ENCODE measurements at regions not wholly inside any gene's neighbourhood (a gene's known extent, or its start where the extent isn't known, plus 50 kb on each side); places are given as distances from the start of the nearest gene placed in this dataset.

DNA sequence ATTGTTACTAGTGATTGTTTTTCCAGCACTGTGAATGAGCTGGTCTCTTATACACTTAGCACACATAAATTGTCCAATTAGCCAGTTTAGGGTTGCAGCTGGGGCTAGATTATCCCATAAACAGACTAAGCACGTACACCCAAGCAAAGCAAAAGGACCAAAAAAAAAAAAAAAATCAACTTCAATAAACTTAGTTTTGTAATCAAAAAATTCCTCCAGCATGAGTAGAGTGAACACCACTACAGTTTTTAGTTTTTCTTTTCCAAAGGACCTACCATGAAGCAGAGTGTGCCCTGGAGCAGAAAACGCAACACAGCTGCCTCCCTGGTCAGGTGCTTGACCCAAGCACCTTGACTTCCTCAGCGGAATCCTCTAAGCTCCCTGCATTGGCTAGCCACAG, 249.4 kb upstream of the SLC14A2 start:
- Histone ChIP-seq H3K4me3 (no peak overlapping the region), H3K27me3 (no peaks in the 10 kb centered on the region), H3K9me3 (no peaks in the 10 kb centered on the region), H3K4me1 (peaks cover 5% of the 10 kb centered on the region), H3K27ac (no peak overlapping the region), H3K36me3 (no peaks in the 10 kb centered on the region)
- TF ChIP-seq, protein P1, sequence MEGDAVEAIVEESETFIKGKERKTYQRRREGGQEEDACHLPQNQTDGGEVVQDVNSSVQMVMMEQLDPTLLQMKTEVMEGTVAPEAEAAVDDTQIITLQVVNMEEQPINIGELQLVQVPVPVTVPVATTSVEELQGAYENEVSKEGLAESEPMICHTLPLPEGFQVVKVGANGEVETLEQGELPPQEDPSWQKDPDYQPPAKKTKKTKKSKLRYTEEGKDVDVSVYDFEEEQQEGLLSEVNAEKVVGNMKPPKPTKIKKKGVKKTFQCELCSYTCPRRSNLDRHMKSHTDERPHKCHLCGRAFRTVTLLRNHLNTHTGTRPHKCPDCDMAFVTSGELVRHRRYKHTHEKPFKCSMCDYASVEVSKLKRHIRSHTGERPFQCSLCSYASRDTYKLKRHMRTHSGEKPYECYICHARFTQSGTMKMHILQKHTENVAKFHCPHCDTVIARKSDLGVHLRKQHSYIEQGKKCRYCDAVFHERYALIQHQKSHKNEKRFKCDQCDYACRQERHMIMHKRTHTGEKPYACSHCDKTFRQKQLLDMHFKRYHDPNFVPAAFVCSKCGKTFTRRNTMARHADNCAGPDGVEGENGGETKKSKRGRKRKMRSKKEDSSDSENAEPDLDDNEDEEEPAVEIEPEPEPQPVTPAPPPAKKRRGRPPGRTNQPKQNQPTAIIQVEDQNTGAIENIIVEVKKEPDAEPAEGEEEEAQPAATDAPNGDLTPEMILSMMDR (IDR thresholded peaks at IDR 0.05) = no peak
- TF ChIP-seq POLR2A (IDR thresholded peaks at IDR 0.05) (no peak), EP300 (IDR thresholded peaks at IDR 0.05) (no peak), POLR2AphosphoS5 (IDR thresholded peaks at IDR 0.05) (no peak)
- WGBS = 87% methylated on average over 3 of the region's 3 CpGs
- no peak for DNase-seq (ENCODE audit: low spot score in 2 of 2)

GRCh38 chr18:45370255-45371010, 244.8 kb upstream of the SLC14A2 start:
- Histone ChIP-seq H3K36me3 (no peaks in the 10 kb centered on the region), H3K27ac (no peak overlapping the region), H3K4me3 (no peak overlapping the region), H3K27me3 (no peaks in the 10 kb centered on the region), H3K9me3 (no peaks in the 10 kb centered on the region), H3K4me1 (no peaks in the 10 kb centered on the region)
- TF ChIP-seq POLR2A (IDR thresholded peaks at IDR 0.05) (no peak), POLR2AphosphoS5 (IDR thresholded peaks at IDR 0.05) (no peak), EP300 (IDR thresholded peaks at IDR 0.05) (no peak)
- TF ChIP-seq, protein P1 (IDR thresholded peaks at IDR 0.05) = no peak
- 61% methylated on average over 14 of the region's 14 CpGs for WGBS
- no peak for DNase-seq (ENCODE audit: low spot score in 2 of 2)

GRCh38 chr18:45373286-45373880, 241.9 kb upstream of the SLC14A2 start:
- Histone ChIP-seq H3K27ac (no peak overlapping the region), H3K4me1 (no peaks in the 10 kb centered on the region), H3K27me3 (no peaks in the 10 kb centered on the region), H3K9me3 (no peaks in the 10 kb centered on the region), H3K36me3 (no peaks in the 10 kb centered on the region), H3K4me3 (no peak overlapping the region)
- no peak for DNase-seq (ENCODE audit: low spot score in 2 of 2)
- 68% methylated on average over 3 of the region's 3 CpGs for WGBS
- TF ChIP-seq EP300 (IDR thresholded peaks at IDR 0.05) (no peak), POLR2AphosphoS5 (IDR thresholded peaks at IDR 0.05) (no peak), POLR2A (IDR thresholded peaks at IDR 0.05) (no peak)
- TF ChIP-seq, protein P1 (IDR thresholded peaks at IDR 0.05) = no peak

DNA sequence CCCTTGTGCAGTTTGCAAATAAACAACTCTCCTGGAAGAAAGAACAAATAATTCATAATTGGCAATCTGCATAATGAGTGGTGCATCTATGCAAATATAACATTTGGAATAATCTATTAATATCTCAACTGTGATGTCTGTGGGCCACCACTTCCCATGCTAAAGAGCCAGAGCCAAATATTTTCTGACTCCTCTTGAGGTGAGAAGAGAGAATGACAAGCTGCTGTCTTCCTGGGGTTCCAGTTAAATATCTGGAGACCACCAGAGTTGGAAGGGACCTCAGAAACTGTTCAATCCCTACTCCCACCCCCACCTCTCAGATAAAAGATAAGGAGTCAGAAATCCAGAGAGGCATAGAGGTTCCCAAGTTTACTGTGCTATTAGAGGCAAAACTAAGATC, 241.0 kb upstream of the SLC14A2 start:
- Histone ChIP-seq H3K36me3 (no peaks in the 10 kb centered on the region), H3K27me3 (no peaks in the 10 kb centered on the region), H3K27ac (no peak overlapping the region), H3K4me1 (no peaks in the 10 kb centered on the region), H3K4me3 (no peak overlapping the region), H3K9me3 (no peaks in the 10 kb centered on the region)
- TF ChIP-seq, protein P1 (IDR thresholded peaks at IDR 0.05) = no peak
- TF ChIP-seq EP300 (IDR thresholded peaks at IDR 0.05) (no peak), POLR2AphosphoS5 (IDR thresholded peaks at IDR 0.05) (no peak), POLR2A (IDR thresholded peaks at IDR 0.05) (no peak)
- DNase-seq (ENCODE audit: low spot score in 2 of 2) = no peak

DNA sequence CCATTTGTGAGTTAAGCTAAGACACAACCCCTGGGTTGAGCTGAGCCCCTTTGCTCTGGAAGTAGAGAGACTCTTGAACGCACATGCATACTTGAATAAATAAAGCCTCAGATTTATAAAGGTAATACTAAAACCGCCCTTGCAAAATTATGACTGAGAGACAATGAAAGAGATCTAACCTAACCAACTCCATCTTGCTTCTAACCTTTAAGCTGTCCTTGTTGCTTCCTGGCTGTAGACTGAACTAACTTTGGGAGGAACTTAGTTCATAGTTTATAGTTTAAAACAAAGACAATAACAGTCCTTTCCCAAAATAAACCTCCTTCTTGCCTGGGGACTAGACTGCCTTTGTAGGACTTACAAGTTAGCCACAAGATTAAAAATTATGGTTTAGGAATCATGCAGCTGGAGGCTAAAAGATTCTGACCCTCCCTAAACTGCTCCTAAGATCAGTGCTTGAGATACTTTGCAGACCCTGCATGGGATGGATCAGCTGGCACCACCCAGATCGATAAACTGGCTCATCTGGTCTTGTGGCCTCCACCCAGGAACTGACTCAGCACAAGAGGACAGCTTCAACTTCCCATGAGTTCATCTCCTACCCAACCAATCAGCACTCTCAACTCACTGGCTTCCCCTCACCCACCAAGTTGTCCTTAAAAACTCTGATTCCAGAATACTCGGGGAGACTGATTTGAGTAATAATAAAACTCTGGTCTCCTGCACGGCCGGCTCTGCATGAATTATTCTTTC, 240.2 kb upstream of the SLC14A2 start:
- Histone ChIP-seq H3K4me3 (no peak overlapping the region), H3K27ac (no peak overlapping the region), H3K9me3 (no peaks in the 10 kb centered on the region), H3K4me1 (no peaks in the 10 kb centered on the region), H3K36me3 (no peaks in the 10 kb centered on the region), H3K27me3 (no peaks in the 10 kb centered on the region)
- DNase-seq (ENCODE audit: low spot score in 2 of 2) = no peak
- 81% methylated on average over 6 of the region's 6 CpGs for WGBS
- TF ChIP-seq POLR2AphosphoS5 (IDR thresholded peaks at IDR 0.05) = no peak
- no peak for TF ChIP-seq EP300 (IDR thresholded peaks at IDR 0.05)
- no peak for TF ChIP-seq POLR2A (IDR thresholded peaks at IDR 0.05)
- TF ChIP-seq, protein P1 (IDR thresholded peaks at IDR 0.05) = no peak
